ENCODE measurements at regions not wholly inside any gene's neighbourhood (a gene's known extent, or its start where the extent isn't known, plus 50 kb on each side); places are given as distances from the start of the nearest gene placed in this dataset.
A peak's percentile ranks its signal among the peaks of the same experiment; 100 is the strongest.
"Not testable (repeated sequence)": the region's sequence is repeated elsewhere in the genome, so short reads cannot be mapped to it uniquely, and the experiment has no call there.

GRCh38 chr18:44568342-44568741 lies 112.3 kb upstream of the SETBP1 start:
- no peak for DNase-seq

- DNase-seq = no peak
Measured at GRCh38 chr18:44568986-44569385, 111.7 kb upstream of the SETBP1 start.

GRCh38 chr18:44569391-44570055 lies 111.2 kb upstream of the SETBP1 start:
- no peak for DNase-seq

- peak in 1 of 5 donors; percentile 1 for DNase-seq
Measured at GRCh38 chr18:44579028-44579702, 101.5 kb upstream of the SETBP1 start.

GRCh38 chr18:44579745-44580144 lies 100.9 kb upstream of the SETBP1 start:
- DNase-seq = no peak

- no peak for DNase-seq
Measured at GRCh38 chr18:44580159-44580558, 100.5 kb upstream of the SETBP1 start.

GRCh38 chr18:44580782-44581181 lies 99.9 kb upstream of the SETBP1 start:
- DNase-seq = not testable (repeated sequence)

- DNase-seq = no peak
Measured at GRCh38 chr18:44582456-44582855, 98.2 kb upstream of the SETBP1 start.

- no peak for DNase-seq
Measured at GRCh38 chr18:44584900-44585299, 95.8 kb upstream of the SETBP1 start.

GRCh38 chr18:44586782-44587524 lies 93.7 kb upstream of the SETBP1 start:
- no peak for DNase-seq

GRCh38 chr18:44588508-44588907 lies 92.2 kb upstream of the SETBP1 start:
- DNase-seq = no peak

- DNase-seq = no peak
Measured at GRCh38 chr18:44589693-44590355, 90.9 kb upstream of the SETBP1 start.

GRCh38 chr18:44590956-44591670 lies 89.6 kb upstream of the SETBP1 start:
- no peak for DNase-seq

- no peak for DNase-seq
Measured at GRCh38 chr18:44592639-44593038, 88.0 kb upstream of the SETBP1 start.

- DNase-seq = no peak
Measured at GRCh38 chr18:44594799-44595467, 85.8 kb upstream of the SETBP1 start.

GRCh38 chr18:44597797-44598196 lies 82.9 kb upstream of the SETBP1 start:
- no peak for DNase-seq

- DNase-seq = no peak
Measured at GRCh38 chr18:44598514-44598913, 82.2 kb upstream of the SETBP1 start.

GRCh38 chr18:44599412-44599811 lies 81.3 kb upstream of the SETBP1 start:
- no peak for DNase-seq

- no peak for DNase-seq
Measured at GRCh38 chr18:44601447-44601846, 79.2 kb upstream of the SETBP1 start.

- DNase-seq = no peak
Measured at GRCh38 chr18:44602380-44602779, 78.3 kb upstream of the SETBP1 start.

- no peak for DNase-seq
Measured at GRCh38 chr18:44602845-44603244, 77.8 kb upstream of the SETBP1 start.

All from T-helper 1 cell (primary cell).